H9 (cell line): ENCODE measurements at regions not wholly inside any gene's neighbourhood (a gene's known extent, or its start where the extent isn't known, plus 50 kb on each side); places are given as distances from the start of the nearest gene placed in this dataset.

Experiments used
- DNase-seq: peaks from one replicate; pipeline ENCODE4 v3.0.0-alpha.2; 2017
- H2AFZ ChIP-seq: one replicate; pipeline ENCODE4 v1.6.1; 2013; ENCODE audit warnings: mild to moderate bottlenecking, low read length, control low read depth, moderate library complexity
- H2AK5ac ChIP-seq: 2 replicates; pipeline ENCODE4 v1.6.1; 2013; ENCODE audit warnings: low read length, control low read depth, mixed read lengths; ENCODE audit not compliant: insufficient read length
- H2BK120ac ChIP-seq: one replicate; pipeline ENCODE4 v1.6.1; 2013; ENCODE audit warnings: low read depth, mild to moderate bottlenecking, low read length, control low read depth, inconsistent platforms; ENCODE audit not compliant: poor library complexity, severe bottlenecking
- H2BK12ac ChIP-seq: 2 replicates; pipeline ENCODE4 v1.6.1; 2013; ENCODE audit warnings: low read length, control low read depth, mixed read lengths, low read depth; ENCODE audit not compliant: insufficient read length
- H2BK15ac ChIP-seq: 2 replicates; pipeline ENCODE4 v1.6.1; 2013; ENCODE audit warnings: low read depth, low read length, control low read depth
- H2BK20ac ChIP-seq: one replicate; pipeline ENCODE4 v1.6.1; 2013; ENCODE audit warnings: low read depth, mild to moderate bottlenecking, low read length, control low read depth, inconsistent platforms; ENCODE audit not compliant: poor library complexity, severe bottlenecking
- H2BK5ac ChIP-seq: 2 replicates; pipeline ENCODE4 v1.6.1; 2013; ENCODE audit warnings: low read length, control low read depth, mixed read lengths; ENCODE audit not compliant: insufficient read length
- H3K14ac ChIP-seq: 2 replicates; pipeline ENCODE4 v1.6.1; 2013; ENCODE audit warnings: low read length, control low read depth; ENCODE audit not compliant: insufficient read depth
- H3K18ac ChIP-seq: 2 replicates; pipeline ENCODE4 v1.6.1; 2013; ENCODE audit warnings: low read depth, mild to moderate bottlenecking, mixed read lengths, low read length, control low read depth; ENCODE audit not compliant: insufficient read length
- H3K23ac ChIP-seq: 2 replicates; pipeline ENCODE4 v1.6.1; 2013; ENCODE audit warnings: low read length, control low read depth, mixed read lengths, low read depth; ENCODE audit not compliant: insufficient read length
- H3K23me2 ChIP-seq: 2 replicates; pipeline ENCODE4 v1.6.1; 2013; ENCODE audit warnings: low read depth, mild to moderate bottlenecking, mixed read lengths, low read length, control low read depth; ENCODE audit not compliant: insufficient read length, poor library complexity, severe bottlenecking
- H3K27ac ChIP-seq: 2 replicates; pipeline ENCODE4 v1.5.1; 2013; ENCODE audit warnings: low read length, control low read depth, mixed read lengths, low read depth; ENCODE audit not compliant: insufficient read length
- H3K27me3 ChIP-seq: 2 replicates; pipeline ENCODE4 v1.6.1; 2013; ENCODE audit warnings: low read length, control low read depth, inconsistent platforms; ENCODE audit not compliant: insufficient read depth
- H3K4ac ChIP-seq: 2 replicates; pipeline ENCODE4 v1.6.1; 2013; ENCODE audit warnings: low read depth, mild to moderate bottlenecking, control low read depth, inconsistent platforms, low read length, moderate library complexity
- H3K4me1 ChIP-seq: 2 replicates; pipeline ENCODE4 v1.6.1; 2013; ENCODE audit warnings: low read length, control low read depth, inconsistent platforms; ENCODE audit not compliant: insufficient read depth
- H3K4me2 ChIP-seq: 2 replicates; pipeline ENCODE4 v1.6.1; 2013; ENCODE audit warnings: low read length, control low read depth, mixed read lengths; ENCODE audit not compliant: insufficient read length, insufficient read depth
- H3K56ac ChIP-seq: 2 replicates; pipeline ENCODE4 v1.6.1; 2013; ENCODE audit warnings: low read depth, mild to moderate bottlenecking, mixed read lengths, low read length, control low read depth; ENCODE audit not compliant: insufficient read length
- H3K79me1 ChIP-seq: 2 replicates; pipeline ENCODE4 v1.6.1; 2013; ENCODE audit warnings: low read depth, mild to moderate bottlenecking, moderate library complexity, low read length, control low read depth, inconsistent platforms; ENCODE audit not compliant: insufficient read depth, poor library complexity, severe bottlenecking
- H3K79me2 ChIP-seq: 2 replicates; pipeline ENCODE4 v1.6.1; 2013; ENCODE audit warnings: low read length, control low read depth, inconsistent platforms; ENCODE audit not compliant: insufficient read depth
- H3K9ac ChIP-seq: 2 replicates; pipeline ENCODE4 v1.6.1; 2013; ENCODE audit warnings: low read length, control low read depth, mixed read lengths; ENCODE audit not compliant: insufficient read length; ENCODE audit errors: extremely low read depth
- H3K9me3 ChIP-seq: one replicate; pipeline ENCODE4 v1.6.1; 2013; ENCODE audit warnings: low read depth, low read length, inconsistent platforms; ENCODE audit not compliant: control insufficient read depth
- H3T11ph ChIP-seq: one replicate; pipeline ENCODE4 v1.6.1; 2013; ENCODE audit warnings: mild to moderate bottlenecking, low read length, control low read depth, inconsistent platforms
- H4K20me1 ChIP-seq: one replicate; pipeline ENCODE4 v1.6.1; 2013; ENCODE audit not compliant: control insufficient read depth, insufficient read length, insufficient read depth
- H4K5ac ChIP-seq: 2 replicates; pipeline ENCODE4 v1.6.1; 2013; ENCODE audit warnings: low read depth, mild to moderate bottlenecking, mixed read lengths, low read length, control low read depth; ENCODE audit not compliant: insufficient read length
- H4K8ac ChIP-seq: replicated peaks from 2 replicates; pipeline ENCODE4 v1.6.1; 2013; ENCODE audit warnings: low read length, control low read depth, mixed read lengths, low read depth; ENCODE audit not compliant: insufficient read length
- H4K91ac ChIP-seq: 2 replicates; pipeline ENCODE4 v1.6.1; 2013; ENCODE audit warnings: low read depth, mild to moderate bottlenecking, moderate library complexity, mixed read lengths, low read length, control low read depth; ENCODE audit not compliant: insufficient read length
- H3K27ac Mint-ChIP-seq, 3 experiments: 2 replicates in 2 of 3; 3 replicates in 1 of 3; pipeline ENCODE4 v1.8.0; 2020 to 2021; ENCODE audit warnings: mixed read lengths in 3 of 3, mild to moderate bottlenecking in 1 of 3, moderate library complexity in 1 of 3
- H3K27me3 Mint-ChIP-seq: 2 replicates; pipeline ENCODE4 v1.8.0; 2021; ENCODE audit warnings: low read depth, mild to moderate bottlenecking, moderate library complexity, mixed read lengths
- H3K36me3 Mint-ChIP-seq, 3 experiments: 2 replicates in 2 of 3; 3 replicates in 1 of 3; pipeline ENCODE4 v1.8.0; 2020 to 2021; ENCODE audit warnings: low read depth in 3 of 3, mixed read lengths in 3 of 3; ENCODE audit not compliant: insufficient read depth in 1 of 3
- H3K4me1 Mint-ChIP-seq, 2 experiments: 2 replicates each; pipeline ENCODE4 v1.8.0; 2020; ENCODE audit warnings: mixed read lengths in 2 of 2
- H3K4me3 Mint-ChIP-seq, 2 experiments: 2 replicates in 1 of 2; 3 replicates in 1 of 2; pipeline ENCODE4 v1.8.0; 2020 to 2021; ENCODE audit warnings: mild to moderate bottlenecking in 2 of 2, mixed read lengths in 2 of 2, moderate library complexity in 1 of 2
- H3K9me3 Mint-ChIP-seq, 2 experiments: 2 replicates in 1 of 2; 3 replicates in 1 of 2; pipeline ENCODE4 v1.8.0; 2020; ENCODE audit warnings: mild to moderate bottlenecking in 2 of 2, mixed read lengths in 2 of 2, moderate library complexity in 1 of 2
- CTCF ChIP-seq: fragments of 200-600 bp; sonication (generic); conservative IDR thresholded peaks from 3 replicates; pipeline ENCODE4 v1.8.0; 2021; ENCODE audit warnings: antibody characterized with exemption, mild to moderate bottlenecking
- WGBS: extraction: QIAGEN DNeasy Blood & Tissue Kit; methylation state at CpG from one replicate; pipeline ENCODE4 v1.1.7; 2013; ENCODE audit warnings: missing lambda C conversion rate, low lambda C conversion rate, mixed read lengths; ENCODE audit not compliant: insufficient read length; ENCODE audit errors: extremely low coverage; 5-methylcytosine and 5-hydroxymethylcytosine counted together

GRCh38 chr18:44197832-44198611 lies 482.7 kb upstream of the SETBP1 start:
- no peak overlapping the region for H3K27ac ChIP-seq
- H3T11ph ChIP-seq, result no peak overlapping the region
- H3K14ac ChIP-seq, result no peak overlapping the region
- no peak overlapping the region for H2AK5ac ChIP-seq
- no peak overlapping the region for H4K91ac ChIP-seq
- no peak overlapping the region for H2BK15ac ChIP-seq
- H2BK12ac ChIP-seq, result no peak overlapping the region
- Mint-ChIP-seq H3K9me3 (no peaks in the 10 kb centered on the region; a peak in 1 of 5 replicates), H3K27me3 (no peaks in the 10 kb centered on the region), H3K27ac (no peak overlapping the region), H3K4me1 (no peaks in the 10 kb centered on the region), H3K4me3 (no peak overlapping the region), H3K36me3 (no peaks in the 10 kb centered on the region)
- no peak overlapping the region for H3K56ac ChIP-seq
- no peak overlapping the region for H4K5ac ChIP-seq
- no peak overlapping the region for H3K4ac ChIP-seq
- H3K23me2 ChIP-seq, result no peaks in the 10 kb centered on the region
- no peaks in the 10 kb centered on the region for H3K79me1 ChIP-seq
- no peaks in the 10 kb centered on the region for H4K20me1 ChIP-seq
- no CpG with 5 or more reads among the region's 8 CpGs for WGBS
- no peak for TF ChIP-seq CTCF
- H3K27me3 ChIP-seq, result no peaks in the 10 kb centered on the region
- no peak overlapping the region for H2BK20ac ChIP-seq
- no peak overlapping the region for H2AFZ ChIP-seq
- no peaks in the 10 kb centered on the region for H3K79me2 ChIP-seq
- no peak overlapping the region for H3K9ac ChIP-seq
- no peak overlapping the region for H2BK5ac ChIP-seq
- no peaks in the 10 kb centered on the region for H3K9me3 ChIP-seq
- no peaks in the 10 kb centered on the region for H3K4me1 ChIP-seq
- H3K18ac ChIP-seq, result no peak overlapping the region
- H2BK120ac ChIP-seq, result no peak overlapping the region
- no peak overlapping the region for H3K23ac ChIP-seq
- DNase-seq, result no peak
- H3K4me2 ChIP-seq, result no peak overlapping the region
- H4K8ac ChIP-seq, result no peak overlapping the region
